GM23338 (cell line): ENCODE measurements at regions not wholly inside any gene's neighbourhood (a gene's known extent, or its start where the extent isn't known, plus 50 kb on each side); places are given as distances from the start of the nearest gene placed in this dataset.

Source experiments
- ATAC-seq: fragments of 200-7000 bp; cut with Tn5 transposase; 3 replicates; pipeline ENCODE4 v1.9.1; 2020
- DNase-seq: peaks from one replicate; pipeline ENCODE4 v3.0.0-alpha.2; 2015; ENCODE audit warnings: low spot score
- H2AFZ ChIP-seq: fragments of 200-600 bp; sonication (generic); 2 replicates; pipeline ENCODE4 v1.8.0; 2016; ENCODE audit warnings: antibody characterized with exemption, mild to moderate bottlenecking, moderate library complexity
- H3F3A ChIP-seq: fragments of 200-600 bp; sonication (generic); replicated peaks from 2 replicates; pipeline ENCODE4 v1.8.0; 2017; ENCODE audit warnings: antibody characterized with exemption, mixed run types, low read depth
- H3K27ac ChIP-seq: fragments of 200-600 bp; sonication (generic); 2 replicates; pipeline ENCODE4 v1.6.1; 2016; ENCODE audit warnings: low read depth
- H3K27me3 ChIP-seq: fragments of 200-600 bp; sonication (generic); 2 replicates; pipeline ENCODE4 v1.8.0; 2016; ENCODE audit warnings: mild to moderate bottlenecking, mixed run types, moderate library complexity; ENCODE audit not compliant: insufficient read depth
- H3K36me3 ChIP-seq: fragments of 200-600 bp; sonication (generic); 2 replicates; pipeline ENCODE4 v1.8.0; 2016; ENCODE audit warnings: mild to moderate bottlenecking; ENCODE audit not compliant: insufficient read depth
- H3K4me1 ChIP-seq: fragments of 200-600 bp; sonication (generic); 2 replicates; pipeline ENCODE4 v1.8.0; 2016; ENCODE audit warnings: mild to moderate bottlenecking, moderate library complexity; ENCODE audit not compliant: insufficient read depth
- H3K4me2 ChIP-seq: fragments of 200-600 bp; sonication (generic); 2 replicates; pipeline ENCODE4 v1.7.1; 2017; ENCODE audit warnings: mixed run types
- H3K4me3 ChIP-seq: fragments of 200-600 bp; sonication (generic); 2 replicates; pipeline ENCODE4 v1.6.1; 2016; ENCODE audit warnings: mixed run types
- H3K79me2 ChIP-seq: fragments of 200-600 bp; sonication (generic); replicated peaks from 2 replicates; pipeline ENCODE4 v1.8.0; 2017; ENCODE audit warnings: mild to moderate bottlenecking; ENCODE audit not compliant: insufficient read depth
- H3K9me2 ChIP-seq: fragments of 200-600 bp; sonication (generic); 2 replicates; pipeline ENCODE4 v1.8.0; 2017; ENCODE audit not compliant: insufficient read depth
- H4K20me1 ChIP-seq: fragments of 200-600 bp; sonication (generic); replicated peaks from 2 replicates; pipeline ENCODE4 v1.8.0; 2017; ENCODE audit warnings: mild to moderate bottlenecking; ENCODE audit not compliant: insufficient read depth
- H3K27ac Mint-ChIP-seq: 2 replicates; pipeline ENCODE4 v1.8.0; 2020; ENCODE audit warnings: inconsistent platforms, mild to moderate bottlenecking, moderate library complexity, mixed read lengths
- H3K27me3 Mint-ChIP-seq: 3 replicates; pipeline ENCODE4 v1.8.0; 2022; ENCODE audit warnings: low read depth, mild to moderate bottlenecking, moderate library complexity, mixed read lengths, inconsistent platforms; ENCODE audit not compliant: insufficient read depth, poor library complexity
- H3K36me3 Mint-ChIP-seq: 3 replicates; pipeline ENCODE4 v1.8.0; 2021; ENCODE audit warnings: low read depth, mild to moderate bottlenecking, inconsistent platforms, moderate library complexity, mixed read lengths
- H3K4me1 Mint-ChIP-seq: 3 replicates; pipeline ENCODE4 v1.8.0; 2020; ENCODE audit warnings: mild to moderate bottlenecking, inconsistent platforms, mixed read lengths
- H3K4me3 Mint-ChIP-seq: 3 replicates; pipeline ENCODE4 v1.8.0; 2021; ENCODE audit warnings: moderate library complexity, mild to moderate bottlenecking, inconsistent platforms, mixed read lengths
- H3K9me3 Mint-ChIP-seq: 3 replicates; pipeline ENCODE4 v1.8.0; 2020; ENCODE audit warnings: moderate library complexity, mild to moderate bottlenecking, inconsistent platforms, mixed read lengths
- CREB1 ChIP-seq: fragments of 250-450 bp; sonication (Bioruptor Pico); IDR thresholded peaks from 2 replicates; pipeline ENCODE4 v1.5.0; 2020; ENCODE audit warnings: low read depth, mild to moderate bottlenecking, moderate library complexity
- EZH2 ChIP-seq: fragments of 200-600 bp; sonication (generic); IDR thresholded peaks from one replicate; pipeline ENCODE4 v1.8.0; 2017; ENCODE audit warnings: antibody characterized with exemption, mild to moderate bottlenecking, low read depth; ENCODE audit not compliant: unreplicated experiment
- EZH2phosphoT487 ChIP-seq: fragments of 200-600 bp; sonication (generic); IDR thresholded peaks from one replicate; pipeline ENCODE4 v1.8.1; 2018; ENCODE audit warnings: antibody characterized with exemption; ENCODE audit not compliant: unreplicated experiment
- JUNB ChIP-seq: IDR thresholded peaks from one replicate; pipeline ENCODE4 v1.6.1; 2016; ENCODE audit warnings: antibody characterized with exemption; ENCODE audit not compliant: unreplicated experiment
- NANOG ChIP-seq: IDR thresholded peaks from 2 replicates; pipeline ENCODE4 v1.6.1; 2016; ENCODE audit warnings: antibody characterized with exemption, borderline replicate concordance
- POLR2AphosphoS5 ChIP-seq: IDR thresholded peaks from 2 replicates; pipeline ENCODE4 v1.6.1; 2016; ENCODE audit warnings: antibody characterized with exemption, low read depth
- STAT1 ChIP-seq: IDR thresholded peaks from one replicate; pipeline ENCODE4 v1.6.1; 2016; ENCODE audit warnings: antibody characterized with exemption; ENCODE audit not compliant: unreplicated experiment
- ZNF114 ChIP-seq: fragments of 250-450 bp; sonication (Bioruptor Pico); IDR thresholded peaks from 2 replicates; pipeline ENCODE4 v1.5.0; 2020; ENCODE audit warnings: mild to moderate bottlenecking, moderate library complexity
- ZNF331 ChIP-seq: fragments of 250-450 bp; sonication (Bioruptor Pico); IDR thresholded peaks from 2 replicates; pipeline ENCODE4 v1.5.0; 2020; ENCODE audit warnings: low read depth, mild to moderate bottlenecking, moderate library complexity
- TF ChIP-seq, protein P1 (sequence below): IDR thresholded peaks from one replicate; pipeline ENCODE4 v1.6.1; 2018; ENCODE audit warnings: antibody characterized with exemption; ENCODE audit not compliant: unreplicated experiment
- TF ChIP-seq, protein P2 (sequence below): fragments of 250-450 bp; sonication (Bioruptor Pico); IDR thresholded peaks from 2 replicates; pipeline ENCODE4 v1.5.0; 2020; ENCODE audit warnings: mild to moderate bottlenecking, moderate library complexity
- TF ChIP-seq, protein P3 (sequence below): IDR thresholded peaks from 2 replicates; pipeline ENCODE4 v1.6.1; 2016; ENCODE audit warnings: antibody characterized with exemption

DNA sequence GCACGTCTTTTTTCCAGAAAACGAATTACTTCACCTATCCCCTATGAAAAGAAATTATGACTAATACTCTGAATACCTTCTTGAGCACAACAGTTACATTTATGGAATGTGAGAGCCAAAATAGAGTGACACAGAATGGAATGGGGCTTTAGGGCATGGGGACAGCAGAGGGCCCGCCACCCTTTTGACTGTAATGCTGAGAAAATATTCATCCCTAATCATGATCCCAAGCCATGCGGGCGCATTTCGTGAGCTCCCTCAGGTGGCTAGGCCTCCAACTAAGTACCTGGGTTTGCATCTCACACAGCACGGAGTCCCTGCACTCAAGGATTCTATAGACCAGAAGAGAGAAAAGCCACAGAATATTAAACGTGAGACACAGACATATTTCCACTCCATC, 212.6 kb downstream of the SOD2 start:
- Histone ChIP-seq H3K79me2 (no peaks in the 10 kb centered on the region), H3K4me3 (no peak overlapping the region), H4K20me1 (no peaks in the 10 kb centered on the region), H2AFZ (no peak overlapping the region), H3K36me3 (no peaks in the 10 kb centered on the region), H3K4me1 (no peaks in the 10 kb centered on the region), H3K27ac (no peak overlapping the region), H3K9me2 (no peaks in the 10 kb centered on the region), H3K27me3 (no peaks in the 10 kb centered on the region), H3K4me2 (no peak overlapping the region), H3F3A (no peaks in the 10 kb centered on the region)
- Mint-ChIP-seq H3K27me3 (peaks cover 5% of the 10 kb centered on the region), H3K4me3 (no peak overlapping the region), H3K4me1 (no peaks in the 10 kb centered on the region), H3K27ac (no peak overlapping the region), H3K36me3 (no peaks in the 10 kb centered on the region), H3K9me3 (peaks cover 5% of the 10 kb centered on the region; the same call in 2 of the 3 replicates)
- no peak for ATAC-seq
- TF ChIP-seq JUNB (no peak), POLR2AphosphoS5 (no peak), ZNF114 (no peak), EZH2phosphoT487 (no peak)
- no peak for DNase-seq

DNA sequence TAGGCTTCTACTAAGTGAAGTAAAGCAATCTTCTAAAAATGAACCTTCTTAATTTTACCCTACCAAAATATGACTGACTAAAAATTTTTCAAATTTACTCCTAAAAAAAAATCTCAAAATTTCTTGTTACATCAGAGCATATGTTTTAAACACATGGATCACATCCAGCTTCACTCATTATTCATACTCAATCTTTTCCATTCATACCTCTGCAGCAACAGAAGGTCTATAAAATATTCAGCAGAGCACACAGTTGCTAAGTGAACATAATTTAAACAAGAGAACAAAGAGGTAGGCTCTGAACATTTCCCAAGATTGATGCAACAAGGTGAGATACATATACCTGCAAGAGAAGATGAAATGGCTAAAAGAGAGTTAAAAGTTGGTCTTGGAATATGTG, 213.9 kb downstream of the SOD2 start:
- Histone ChIP-seq H3K79me2 (no peaks in the 10 kb centered on the region), H4K20me1 (no peaks in the 10 kb centered on the region), H3F3A (no peaks in the 10 kb centered on the region), H3K4me3 (no peak overlapping the region), H3K4me2 (no peak overlapping the region), H3K4me1 (no peaks in the 10 kb centered on the region), H3K9me2 (0 out of 2 replicates have a peak, but pooled peaks cover 4% of the 10 kb centered on the region), H3K36me3 (no peaks in the 10 kb centered on the region), H3K27ac (no peak overlapping the region), H2AFZ (no peak overlapping the region), H3K27me3 (no peaks in the 10 kb centered on the region)
- no peak overlapping the region for H3K4me3 Mint-ChIP-seq
- no peak for ATAC-seq
- no peaks in the 10 kb centered on the region for H3K36me3 Mint-ChIP-seq
- peaks cover 5% of the 10 kb centered on the region; the same call in 2 of the 3 replicates for H3K9me3 Mint-ChIP-seq
- H3K27ac Mint-ChIP-seq = no peak overlapping the region
- no peaks in the 10 kb centered on the region for H3K4me1 Mint-ChIP-seq
- DNase-seq = no peak
- H3K27me3 Mint-ChIP-seq = peaks cover 5% of the 10 kb centered on the region
- TF ChIP-seq POLR2AphosphoS5 (no peak), STAT1 (no peak), CREB1 (CRISPR knock-in tag) (no peak), EZH2 (no peak), JUNB (no peak), EZH2phosphoT487 (no peak), ZNF331 (CRISPR knock-in tag) (no peak), ZNF114 (no peak), NANOG (no peak)
- TF ChIP-seq, protein P1, sequence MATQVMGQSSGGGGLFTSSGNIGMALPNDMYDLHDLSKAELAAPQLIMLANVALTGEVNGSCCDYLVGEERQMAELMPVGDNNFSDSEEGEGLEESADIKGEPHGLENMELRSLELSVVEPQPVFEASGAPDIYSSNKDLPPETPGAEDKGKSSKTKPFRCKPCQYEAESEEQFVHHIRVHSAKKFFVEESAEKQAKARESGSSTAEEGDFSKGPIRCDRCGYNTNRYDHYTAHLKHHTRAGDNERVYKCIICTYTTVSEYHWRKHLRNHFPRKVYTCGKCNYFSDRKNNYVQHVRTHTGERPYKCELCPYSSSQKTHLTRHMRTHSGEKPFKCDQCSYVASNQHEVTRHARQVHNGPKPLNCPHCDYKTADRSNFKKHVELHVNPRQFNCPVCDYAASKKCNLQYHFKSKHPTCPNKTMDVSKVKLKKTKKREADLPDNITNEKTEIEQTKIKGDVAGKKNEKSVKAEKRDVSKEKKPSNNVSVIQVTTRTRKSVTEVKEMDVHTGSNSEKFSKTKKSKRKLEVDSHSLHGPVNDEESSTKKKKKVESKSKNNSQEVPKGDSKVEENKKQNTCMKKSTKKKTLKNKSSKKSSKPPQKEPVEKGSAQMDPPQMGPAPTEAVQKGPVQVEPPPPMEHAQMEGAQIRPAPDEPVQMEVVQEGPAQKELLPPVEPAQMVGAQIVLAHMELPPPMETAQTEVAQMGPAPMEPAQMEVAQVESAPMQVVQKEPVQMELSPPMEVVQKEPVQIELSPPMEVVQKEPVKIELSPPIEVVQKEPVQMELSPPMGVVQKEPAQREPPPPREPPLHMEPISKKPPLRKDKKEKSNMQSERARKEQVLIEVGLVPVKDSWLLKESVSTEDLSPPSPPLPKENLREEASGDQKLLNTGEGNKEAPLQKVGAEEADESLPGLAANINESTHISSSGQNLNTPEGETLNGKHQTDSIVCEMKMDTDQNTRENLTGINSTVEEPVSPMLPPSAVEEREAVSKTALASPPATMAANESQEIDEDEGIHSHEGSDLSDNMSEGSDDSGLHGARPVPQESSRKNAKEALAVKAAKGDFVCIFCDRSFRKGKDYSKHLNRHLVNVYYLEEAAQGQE = no peak
- TF ChIP-seq, protein P2, sequence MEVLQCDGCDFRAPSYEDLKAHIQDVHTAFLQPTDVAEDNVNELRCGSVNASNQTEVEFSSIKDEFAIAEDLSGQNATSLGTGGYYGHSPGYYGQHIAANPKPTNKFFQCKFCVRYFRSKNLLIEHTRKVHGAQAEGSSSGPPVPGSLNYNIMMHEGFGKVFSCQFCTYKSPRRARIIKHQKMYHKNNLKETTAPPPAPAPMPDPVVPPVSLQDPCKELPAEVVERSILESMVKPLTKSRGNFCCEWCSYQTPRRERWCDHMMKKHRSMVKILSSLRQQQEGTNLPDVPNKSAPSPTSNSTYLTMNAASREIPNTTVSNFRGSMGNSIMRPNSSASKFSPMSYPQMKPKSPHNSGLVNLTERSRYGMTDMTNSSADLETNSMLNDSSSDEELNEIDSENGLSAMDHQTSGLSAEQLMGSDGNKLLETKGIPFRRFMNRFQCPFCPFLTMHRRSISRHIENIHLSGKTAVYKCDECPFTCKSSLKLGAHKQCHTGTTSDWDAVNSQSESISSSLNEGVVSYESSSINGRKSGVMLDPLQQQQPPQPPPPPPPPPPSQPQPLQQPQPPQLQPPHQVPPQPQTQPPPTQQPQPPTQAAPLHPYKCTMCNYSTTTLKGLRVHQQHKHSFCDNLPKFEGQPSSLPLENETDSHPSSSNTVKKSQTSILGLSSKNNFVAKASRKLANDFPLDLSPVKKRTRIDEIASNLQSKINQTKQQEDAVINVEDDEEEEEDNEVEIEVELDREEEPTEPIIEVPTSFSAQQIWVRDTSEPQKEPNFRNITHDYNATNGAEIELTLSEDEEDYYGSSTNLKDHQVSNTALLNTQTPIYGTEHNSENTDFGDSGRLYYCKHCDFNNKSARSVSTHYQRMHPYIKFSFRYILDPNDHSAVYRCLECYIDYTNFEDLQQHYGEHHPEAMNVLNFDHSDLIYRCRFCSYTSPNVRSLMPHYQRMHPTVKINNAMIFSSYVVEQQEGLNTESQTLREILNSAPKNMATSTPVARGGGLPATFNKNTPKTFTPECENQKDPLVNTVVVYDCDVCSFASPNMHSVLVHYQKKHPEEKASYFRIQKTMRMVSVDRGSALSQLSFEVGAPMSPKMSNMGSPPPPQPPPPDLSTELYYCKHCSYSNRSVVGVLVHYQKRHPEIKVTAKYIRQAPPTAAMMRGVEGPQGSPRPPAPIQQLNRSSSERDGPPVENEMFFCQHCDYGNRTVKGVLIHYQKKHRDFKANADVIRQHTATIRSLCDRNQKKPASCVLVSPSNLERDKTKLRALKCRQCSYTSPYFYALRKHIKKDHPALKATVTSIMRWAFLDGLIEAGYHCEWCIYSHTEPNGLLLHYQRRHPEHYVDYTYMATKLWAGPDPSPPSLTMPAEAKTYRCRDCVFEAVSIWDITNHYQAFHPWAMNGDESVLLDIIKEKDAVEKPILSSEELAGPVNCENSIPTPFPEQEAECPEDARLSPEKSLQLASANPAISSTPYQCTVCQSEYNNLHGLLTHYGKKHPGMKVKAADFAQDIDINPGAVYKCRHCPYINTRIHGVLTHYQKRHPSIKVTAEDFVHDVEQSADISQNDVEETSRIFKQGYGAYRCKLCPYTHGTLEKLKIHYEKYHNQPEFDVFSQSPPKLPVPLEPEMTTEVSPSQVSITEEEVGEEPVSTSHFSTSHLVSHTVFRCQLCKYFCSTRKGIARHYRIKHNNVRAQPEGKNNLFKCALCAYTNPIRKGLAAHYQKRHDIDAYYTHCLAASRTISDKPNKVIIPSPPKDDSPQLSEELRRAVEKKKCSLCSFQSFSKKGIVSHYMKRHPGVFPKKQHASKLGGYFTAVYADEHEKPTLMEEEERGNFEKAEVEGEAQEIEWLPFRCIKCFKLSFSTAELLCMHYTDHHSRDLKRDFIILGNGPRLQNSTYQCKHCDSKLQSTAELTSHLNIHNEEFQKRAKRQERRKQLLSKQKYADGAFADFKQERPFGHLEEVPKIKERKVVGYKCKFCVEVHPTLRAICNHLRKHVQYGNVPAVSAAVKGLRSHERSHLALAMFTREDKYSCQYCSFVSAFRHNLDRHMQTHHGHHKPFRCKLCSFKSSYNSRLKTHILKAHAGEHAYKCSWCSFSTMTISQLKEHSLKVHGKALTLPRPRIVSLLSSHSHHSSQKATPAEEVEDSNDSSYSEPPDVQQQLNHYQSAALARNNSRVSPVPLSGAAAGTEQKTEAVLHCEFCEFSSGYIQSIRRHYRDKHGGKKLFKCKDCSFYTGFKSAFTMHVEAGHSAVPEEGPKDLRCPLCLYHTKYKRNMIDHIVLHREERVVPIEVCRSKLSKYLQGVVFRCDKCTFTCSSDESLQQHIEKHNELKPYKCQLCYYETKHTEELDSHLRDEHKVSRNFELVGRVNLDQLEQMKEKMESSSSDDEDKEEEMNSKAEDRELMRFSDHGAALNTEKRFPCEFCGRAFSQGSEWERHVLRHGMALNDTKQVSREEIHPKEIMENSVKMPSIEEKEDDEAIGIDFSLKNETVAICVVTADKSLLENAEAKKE (CRISPR knock-in tag) = no peak
- TF ChIP-seq, protein P3, sequence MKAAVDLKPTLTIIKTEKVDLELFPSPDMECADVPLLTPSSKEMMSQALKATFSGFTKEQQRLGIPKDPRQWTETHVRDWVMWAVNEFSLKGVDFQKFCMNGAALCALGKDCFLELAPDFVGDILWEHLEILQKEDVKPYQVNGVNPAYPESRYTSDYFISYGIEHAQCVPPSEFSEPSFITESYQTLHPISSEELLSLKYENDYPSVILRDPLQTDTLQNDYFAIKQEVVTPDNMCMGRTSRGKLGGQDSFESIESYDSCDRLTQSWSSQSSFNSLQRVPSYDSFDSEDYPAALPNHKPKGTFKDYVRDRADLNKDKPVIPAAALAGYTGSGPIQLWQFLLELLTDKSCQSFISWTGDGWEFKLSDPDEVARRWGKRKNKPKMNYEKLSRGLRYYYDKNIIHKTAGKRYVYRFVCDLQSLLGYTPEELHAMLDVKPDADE = no peak
